GM19351 (cell line): ENCODE measurements at regions not wholly inside any gene's neighbourhood (a gene's known extent, or its start where the extent isn't known, plus 50 kb on each side); places are given as distances from the start of the nearest gene placed in this dataset.

Experiments
- ATAC-seq: cut with Tn5 transposase; IDR thresholded peaks from one replicate; pipeline ENCODE4 v1.9.1; 2021; ENCODE audit warnings: mild to moderate bottlenecking, moderate library complexity; ENCODE audit not compliant: unreplicated experiment

- ATAC-seq, result no peak
Measured at GRCh38 chrX:39381422-39381821, 580.2 kb downstream of the MID1IP1 start.

GRCh38 chrX:39384996-39385395 is 583.7 kb downstream of the MID1IP1 start:
- ATAC-seq, result no peak

GRCh38 chrX:39388730-39389129 is 587.5 kb downstream of the MID1IP1 start:
- no peak for ATAC-seq

- no peak for ATAC-seq
Measured at GRCh38 chrX:39396358-39396995, 595.2 kb downstream of the MID1IP1 start.

- ATAC-seq, result no peak
Measured at GRCh38 chrX:39397561-39398199, 596.4 kb downstream of the MID1IP1 start.

- no peak for ATAC-seq
Measured at GRCh38 chrX:39398215-39398962, 597.1 kb downstream of the MID1IP1 start.

- no peak for ATAC-seq
Measured at GRCh38 chrX:39398963-39399261, 597.7 kb downstream of the MID1IP1 start.

- ATAC-seq, result no peak
Measured at GRCh38 chrX:39399387-39399786, 598.1 kb downstream of the MID1IP1 start.

GRCh38 chrX:39401483-39402110 is 600.3 kb downstream of the MID1IP1 start:
- ATAC-seq, result no peak

- ATAC-seq, result no peak
Measured at GRCh38 chrX:39402158-39402557, 600.9 kb downstream of the MID1IP1 start.

- ATAC-seq, result no peak
Measured at GRCh38 chrX:39406799-39407198, 605.5 kb downstream of the MID1IP1 start.

GRCh38 chrX:39409246-39409917 is 608.1 kb downstream of the MID1IP1 start:
- ATAC-seq, result no peak

GRCh38 chrX:39414290-39414854 is 613.1 kb downstream of the MID1IP1 start:
- ATAC-seq, result no peak

GRCh38 chrX:39416547-39417260 is 615.4 kb downstream of the MID1IP1 start:
- no peak for ATAC-seq

GRCh38 chrX:39418254-39418704 is 617.0 kb downstream of the MID1IP1 start:
- no peak for ATAC-seq

GRCh38 chrX:39418731-39419638 is 617.7 kb downstream of the MID1IP1 start:
- ATAC-seq, result no peak

- ATAC-seq, result no peak
Measured at GRCh38 chrX:39421006-39421405, 619.7 kb downstream of the MID1IP1 start.

GRCh38 chrX:39425124-39425806 is 624.0 kb downstream of the MID1IP1 start:
- no peak for ATAC-seq

GRCh38 chrX:39426101-39426500 is 624.8 kb downstream of the MID1IP1 start:
- ATAC-seq, result no peak
